ENCODE measurements at regions not wholly inside any gene's neighbourhood (a gene's known extent, or its start where the extent isn't known, plus 50 kb on each side); places are given as distances from the start of the nearest gene placed in this dataset.
"Not testable (repeated sequence)": the region's sequence is repeated elsewhere in the genome, so short reads cannot be mapped to it uniquely, and the experiment has no call there.

- H3K4me1 ChIP-seq; H3K4me3 ChIP-seq; H3K27me3 ChIP-seq; H3K36me3 ChIP-seq (replicated peaks in 1 of 2; ENCODE audit: insufficient read depth in 1 of 2, low read depth in 2 of 2); H3K9me3 ChIP-seq; intact Hi-C loops (cut with DNase I); H3K27ac ChIP-seq; DNase-seq; ATAC-seq: not testable (repeated sequence)
- 81 to 82% methylated on average over 3 of the region's 3 CpGs for whole genome bisulfite sequencing, 2 donors
These were observed 85.1 kb upstream of the SMAD3 start for GRCh38 chr15:66980326-66980725.

GRCh38 chr15:66981771-66982170 is 83.6 kb upstream of the SMAD3 start:
- no peak for TF ChIP-seq POLR2A (IDR thresholded peaks at IDR 0.05)
- no peak for TF ChIP-seq CTCF (IDR thresholded peaks at IDR 0.05)
- WGBS, 2 donors, result 47 to 54% methylated on average over 4 to 6 of the region's 6 CpGs
- Histone ChIP-seq H3K9me3 (no peaks in the 10 kb centered on the region), H3K27me3 (no peaks in the 10 kb centered on the region), H3K36me3 (replicated peaks in 1 of 2; ENCODE audit: insufficient read depth in 1 of 2, low read depth in 2 of 2) (no peaks in the 10 kb centered on the region), H3K4me3 (no peak overlapping the region), H3K27ac (no peak overlapping the region), H3K4me1 (no peaks in the 10 kb centered on the region)
- ATAC-seq (no peak), DNase-seq (no peak)
- intact Hi-C loops (cut with DNase I), result no loop called here

GRCh38 chr15:66982250-66982649 is 83.2 kb upstream of the SMAD3 start:
- TF ChIP-seq POLR2A (IDR thresholded peaks at IDR 0.05) (no peak), CTCF (IDR thresholded peaks at IDR 0.05) (no peak)
- intact Hi-C loops (cut with DNase I), result no loop called here
- no peak overlapping the region for H3K27ac ChIP-seq
- ATAC-seq (no peak), DNase-seq (no peak)
- no peak overlapping the region for H3K4me3 ChIP-seq
- H3K4me1 ChIP-seq, result no peaks in the 10 kb centered on the region
- H3K9me3 ChIP-seq, result no peaks in the 10 kb centered on the region
- no peaks in the 10 kb centered on the region for H3K27me3 ChIP-seq
- WGBS, 2 donors, result 91 to 95% methylated on average over 4 of the region's 4 CpGs
- H3K36me3 ChIP-seq (replicated peaks in 1 of 2; ENCODE audit: insufficient read depth in 1 of 2, low read depth in 2 of 2), result no peaks in the 10 kb centered on the region

GRCh38 chr15:66982816-66983215 is 82.6 kb upstream of the SMAD3 start:
- DNase-seq (no peak), ATAC-seq (no peak)
- Histone ChIP-seq H3K27ac (no peak overlapping the region), H3K4me1 (no peaks in the 10 kb centered on the region), H3K27me3 (no peaks in the 10 kb centered on the region), H3K36me3 (replicated peaks in 1 of 2; ENCODE audit: insufficient read depth in 1 of 2, low read depth in 2 of 2) (no peaks in the 10 kb centered on the region), H3K9me3 (no peaks in the 10 kb centered on the region), H3K4me3 (no peak overlapping the region)
- TF ChIP-seq CTCF (IDR thresholded peaks at IDR 0.05), result no peak
- no peak for TF ChIP-seq POLR2A (IDR thresholded peaks at IDR 0.05)
- intact Hi-C loops (cut with DNase I), result no loop called here

GRCh38 chr15:66985653-66986052 is 79.7 kb upstream of the SMAD3 start:
- Histone ChIP-seq H3K27ac (no peak overlapping the region), H3K36me3 (replicated peaks in 1 of 2; ENCODE audit: insufficient read depth in 1 of 2, low read depth in 2 of 2) (no peaks in the 10 kb centered on the region), H3K27me3 (no peaks in the 10 kb centered on the region), H3K4me1 (no peaks in the 10 kb centered on the region), H3K4me3 (no peak overlapping the region), H3K9me3 (no peaks in the 10 kb centered on the region)
- intact Hi-C loops (cut with DNase I), result no loop called here
- 93 to 97% methylated on average over 8 of the region's 8 CpGs for WGBS, 2 donors
- TF ChIP-seq CTCF (IDR thresholded peaks at IDR 0.05), result no peak
- TF ChIP-seq POLR2A (IDR thresholded peaks at IDR 0.05), result no peak
- DNase-seq (no peak), ATAC-seq (no peak)

Data from body of pancreas (tissue), 4 donors.